ENCODE measurements at regions not wholly inside any gene's neighbourhood (a gene's known extent, or its start where the extent isn't known, plus 50 kb on each side); places are given as distances from the start of the nearest gene placed in this dataset.

GRCh38 chr3:24765399-24765798 lies 270.7 kb upstream of the THRB start:
- H3K9me3 ChIP-seq (ENCODE audit: control insufficient read depth, low read length): no peaks in the 10 kb centered on the region
- H3K4me3 ChIP-seq (ENCODE audit: low read length): no peak overlapping the region
- H3K27me3 ChIP-seq (ENCODE audit: control insufficient read depth, insufficient read depth, low read length, poor library complexity, severe bottlenecking): no peaks in the 10 kb centered on the region
- H3K27me3 Mint-ChIP-seq (ENCODE audit: insufficient read depth): peaks cover 4% of the 10 kb centered on the region
- H3K9me3 Mint-ChIP-seq: no peaks in the 10 kb centered on the region
- no peak for TF ChIP-seq CTCF (conservative IDR thresholded peaks at IDR 0.05)
- no peak overlapping the region for H3K27ac ChIP-seq (ENCODE audit: low read depth, low read length)
- no peaks in the 10 kb centered on the region for H3K36me3 ChIP-seq (ENCODE audit: control insufficient read depth, insufficient read depth, low read length)
- no peaks in the 10 kb centered on the region for H3K4me1 ChIP-seq (ENCODE audit: control insufficient read depth, insufficient read depth, low read length)
- no peak overlapping the region for H3K9ac ChIP-seq (ENCODE audit: extremely low read depth, low read length, poor library complexity, severe bottlenecking)
- no peak for DNase-seq
- H3K36me3 Mint-ChIP-seq (ENCODE audit: low read depth): no peaks in the 10 kb centered on the region
- H3K4me1 Mint-ChIP-seq: no peaks in the 10 kb centered on the region
- H3K4me3 Mint-ChIP-seq: no peak overlapping the region
- no peak overlapping the region for H3K27ac Mint-ChIP-seq

GRCh38 chr3:24769918-24770317 lies 275.3 kb upstream of the THRB start:
- Histone ChIP-seq H3K27me3 (ENCODE audit: control insufficient read depth, insufficient read depth, low read length, poor library complexity, severe bottlenecking) (no peaks in the 10 kb centered on the region), H3K4me1 (ENCODE audit: control insufficient read depth, insufficient read depth, low read length) (no peaks in the 10 kb centered on the region), H3K4me3 (ENCODE audit: low read length) (no peak overlapping the region), H3K9ac (ENCODE audit: extremely low read depth, low read length, poor library complexity, severe bottlenecking) (no peak overlapping the region), H3K36me3 (ENCODE audit: control insufficient read depth, insufficient read depth, low read length) (no peaks in the 10 kb centered on the region), H3K9me3 (ENCODE audit: control insufficient read depth, low read length) (no peaks in the 10 kb centered on the region), H3K27ac (ENCODE audit: low read depth, low read length) (no peak overlapping the region)
- Mint-ChIP-seq H3K27me3 (ENCODE audit: insufficient read depth) (peaks cover 12% of the 10 kb centered on the region), H3K4me1 (peaks cover 3% of the 10 kb centered on the region), H3K9me3 (no peaks in the 10 kb centered on the region), H3K4me3 (no peak overlapping the region), H3K27ac (no peak overlapping the region), H3K36me3 (ENCODE audit: low read depth) (no peaks in the 10 kb centered on the region)
- no peak for DNase-seq
- TF ChIP-seq CTCF (conservative IDR thresholded peaks at IDR 0.05): no peak

GRCh38 chr3:24773798-24774197 lies 279.1 kb upstream of the THRB start:
- 15 to 36% methylated on average over 4 of the region's 4 CpGs for WGBS, 2 experiments (ENCODE audit: insufficient coverage in 1 of 2, insufficient read length in 1 of 2)
- Histone ChIP-seq H3K27me3 (ENCODE audit: control insufficient read depth, insufficient read depth, low read length, poor library complexity, severe bottlenecking) (no peaks in the 10 kb centered on the region), H3K27ac (ENCODE audit: low read depth, low read length) (no peak overlapping the region), H3K4me1 (ENCODE audit: control insufficient read depth, insufficient read depth, low read length) (no peaks in the 10 kb centered on the region), H3K9me3 (ENCODE audit: control insufficient read depth, low read length) (no peaks in the 10 kb centered on the region), H3K9ac (ENCODE audit: extremely low read depth, low read length, poor library complexity, severe bottlenecking) (no peak overlapping the region), H3K36me3 (ENCODE audit: control insufficient read depth, insufficient read depth, low read length) (no peaks in the 10 kb centered on the region), H3K4me3 (ENCODE audit: low read length) (no peak overlapping the region)
- H3K4me1 Mint-ChIP-seq: peaks cover 3% of the 10 kb centered on the region
- TF ChIP-seq CTCF (conservative IDR thresholded peaks at IDR 0.05): peak; percentile 96
- H3K27me3 Mint-ChIP-seq (ENCODE audit: insufficient read depth): peaks cover 12% of the 10 kb centered on the region
- H3K27ac Mint-ChIP-seq: no peak overlapping the region
- peak; percentile 92 for DNase-seq
- peaks cover 3% of the 10 kb centered on the region for H3K9me3 Mint-ChIP-seq
- no peaks in the 10 kb centered on the region for H3K36me3 Mint-ChIP-seq (ENCODE audit: low read depth)
- H3K4me3 Mint-ChIP-seq: no peak overlapping the region

Data from endodermal cell (in vitro differentiated cells).